ENCODE measurements at regions not wholly inside any gene's neighbourhood (a gene's known extent, or its start where the extent isn't known, plus 50 kb on each side); places are given as distances from the start of the nearest gene placed in this dataset.

DNA sequence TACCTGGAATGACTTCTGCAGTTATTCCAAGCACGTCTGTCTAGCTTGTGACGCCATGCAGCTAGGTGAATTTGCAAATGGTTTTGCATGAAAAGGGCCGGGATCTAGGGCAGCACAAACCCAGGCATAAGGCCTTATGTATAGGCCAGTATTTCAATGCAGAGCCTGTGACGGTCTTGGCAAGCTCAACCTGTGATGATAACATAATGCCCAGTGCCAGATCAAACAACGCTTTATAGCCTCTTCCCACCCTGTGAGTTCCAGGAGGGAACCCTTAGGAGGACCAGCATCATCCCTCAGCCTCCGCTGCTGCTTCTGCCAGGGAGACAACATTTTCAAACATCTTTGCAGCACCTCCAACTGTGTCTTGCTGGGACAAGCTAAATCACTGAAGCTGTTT, 390.7 kb downstream of the INHBA start:
- Histone ChIP-seq H3K27ac (ENCODE audit: low read length) (no peak overlapping the region), H2AFZ (ENCODE audit: low read length) (no peak overlapping the region), H3K4me1 (ENCODE audit: low read length) (no peaks in the 10 kb centered on the region), H3K27me3 (ENCODE audit: low read length) (no peaks in the 10 kb centered on the region), H3K79me2 (ENCODE audit: low read length) (no peaks in the 10 kb centered on the region), H3K9me2 (replicated peaks; ENCODE audit: insufficient read depth, low read length) (no peaks in the 10 kb centered on the region), H3K4me3 (ENCODE audit: low read length) (no peak overlapping the region), H3K4me2 (ENCODE audit: low read depth, low read length, poor library complexity, severe bottlenecking) (no peak overlapping the region), H3K9me3 (ENCODE audit: low read length) (no peaks in the 10 kb centered on the region), H3K36me3 (ENCODE audit: insufficient read depth, low read length) (no peaks in the 10 kb centered on the region), H4K20me1 (ENCODE audit: insufficient read depth, low read depth, low read length) (no peaks in the 10 kb centered on the region), H3K9ac (ENCODE audit: low read length) (no peak overlapping the region)
- DNase-seq = no peak

DNA sequence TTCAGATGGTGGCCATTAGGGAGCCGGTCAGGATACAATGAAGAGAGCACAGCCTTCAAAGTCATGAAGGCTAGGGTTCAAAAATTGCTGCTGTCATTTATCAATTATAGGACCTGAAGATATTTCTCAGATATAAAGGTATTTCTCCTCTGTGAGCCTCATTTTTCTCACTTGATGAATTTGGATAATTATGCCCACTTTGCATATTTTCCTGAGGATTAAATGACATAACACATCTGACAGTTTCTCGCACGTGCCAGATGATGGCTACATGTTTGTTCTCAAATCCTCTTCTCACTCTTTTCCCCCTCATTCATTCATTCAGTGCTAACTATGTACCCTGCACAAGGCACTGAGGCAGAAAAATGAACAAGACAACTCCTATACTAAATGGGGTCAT, 391.6 kb downstream of the INHBA start:
- Histone ChIP-seq H3K9ac (ENCODE audit: low read length) (no peak overlapping the region), H3K9me2 (replicated peaks; ENCODE audit: insufficient read depth, low read length) (no peaks in the 10 kb centered on the region), H3K36me3 (ENCODE audit: insufficient read depth, low read length) (no peaks in the 10 kb centered on the region), H3K27me3 (ENCODE audit: low read length) (no peaks in the 10 kb centered on the region), H2AFZ (ENCODE audit: low read length) (no peak overlapping the region), H4K20me1 (ENCODE audit: insufficient read depth, low read depth, low read length) (no peaks in the 10 kb centered on the region), H3K4me2 (ENCODE audit: low read depth, low read length, poor library complexity, severe bottlenecking) (no peak overlapping the region), H3K79me2 (ENCODE audit: low read length) (no peaks in the 10 kb centered on the region), H3K4me1 (ENCODE audit: low read length) (no peaks in the 10 kb centered on the region), H3K9me3 (ENCODE audit: low read length) (no peaks in the 10 kb centered on the region), H3K4me3 (ENCODE audit: low read length) (no peak overlapping the region), H3K27ac (ENCODE audit: low read length) (no peak overlapping the region)
- no peak for DNase-seq

DNA sequence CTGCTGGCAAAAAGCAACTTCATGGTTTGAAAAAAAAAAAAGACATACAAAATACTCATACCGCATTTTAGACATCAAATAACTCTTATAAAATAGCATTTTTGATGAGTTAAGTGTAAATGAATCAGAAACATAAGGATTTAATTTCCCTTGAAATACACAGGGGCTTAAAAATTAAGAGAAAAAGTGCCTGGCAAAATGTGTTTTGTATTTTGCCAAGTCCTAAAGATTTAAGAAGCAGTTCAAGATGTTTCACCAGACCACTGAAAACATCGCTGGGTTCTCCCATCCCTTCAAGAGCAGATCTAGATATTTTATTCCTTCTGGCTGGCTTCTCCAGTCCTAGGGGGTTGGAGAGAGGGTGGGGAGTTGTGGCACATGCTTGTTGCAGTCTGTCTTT, 396.4 kb downstream of the INHBA start:
- Histone ChIP-seq H3K4me1 (ENCODE audit: low read length) (no peaks in the 10 kb centered on the region), H3K9ac (ENCODE audit: low read length) (no peak overlapping the region), H4K20me1 (ENCODE audit: insufficient read depth, low read depth, low read length) (no peaks in the 10 kb centered on the region), H2AFZ (ENCODE audit: low read length) (no peak overlapping the region), H3K79me2 (ENCODE audit: low read length) (no peaks in the 10 kb centered on the region), H3K27ac (ENCODE audit: low read length) (no peak overlapping the region), H3K9me3 (ENCODE audit: low read length) (no peaks in the 10 kb centered on the region), H3K4me3 (ENCODE audit: low read length) (no peak overlapping the region), H3K9me2 (replicated peaks; ENCODE audit: insufficient read depth, low read length) (no peaks in the 10 kb centered on the region), H3K36me3 (ENCODE audit: insufficient read depth, low read length) (no peaks in the 10 kb centered on the region), H3K4me2 (ENCODE audit: low read depth, low read length, poor library complexity, severe bottlenecking) (no peak overlapping the region), H3K27me3 (ENCODE audit: low read length) (no peaks in the 10 kb centered on the region)
- DNase-seq = no peak

DNA sequence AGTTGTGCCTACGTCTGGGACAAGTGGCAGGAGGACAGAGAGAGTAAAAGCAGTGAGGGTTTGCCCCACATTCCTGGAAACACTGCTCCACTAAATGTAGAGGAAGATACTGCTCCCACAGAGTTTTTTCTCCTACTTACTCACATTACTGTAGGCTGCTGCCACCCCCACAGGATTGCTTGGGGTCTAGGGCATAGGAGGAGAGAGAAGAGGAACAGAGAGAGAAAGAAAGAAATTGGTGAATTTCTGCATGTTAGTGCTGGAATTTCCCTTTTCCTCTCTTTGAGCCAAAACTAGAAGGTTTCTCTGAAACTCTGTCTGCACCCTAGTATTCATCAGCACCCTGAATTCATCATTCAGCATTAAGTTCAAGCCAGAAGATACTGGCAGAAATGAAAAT, 397.9 kb downstream of the INHBA start:
- Histone ChIP-seq H3K9ac (ENCODE audit: low read length) (no peak overlapping the region), H3K27me3 (ENCODE audit: low read length) (no peaks in the 10 kb centered on the region), H3K9me2 (replicated peaks; ENCODE audit: insufficient read depth, low read length) (no peaks in the 10 kb centered on the region), H3K36me3 (ENCODE audit: insufficient read depth, low read length) (no peaks in the 10 kb centered on the region), H2AFZ (ENCODE audit: low read length) (no peak overlapping the region), H3K4me3 (ENCODE audit: low read length) (no peak overlapping the region), H3K9me3 (ENCODE audit: low read length) (no peaks in the 10 kb centered on the region), H3K4me1 (ENCODE audit: low read length) (no peaks in the 10 kb centered on the region), H3K79me2 (ENCODE audit: low read length) (no peaks in the 10 kb centered on the region), H4K20me1 (ENCODE audit: insufficient read depth, low read depth, low read length) (no peaks in the 10 kb centered on the region), H3K27ac (ENCODE audit: low read length) (no peak overlapping the region), H3K4me2 (ENCODE audit: low read depth, low read length, poor library complexity, severe bottlenecking) (no peak overlapping the region)
- no peak for DNase-seq

DNA sequence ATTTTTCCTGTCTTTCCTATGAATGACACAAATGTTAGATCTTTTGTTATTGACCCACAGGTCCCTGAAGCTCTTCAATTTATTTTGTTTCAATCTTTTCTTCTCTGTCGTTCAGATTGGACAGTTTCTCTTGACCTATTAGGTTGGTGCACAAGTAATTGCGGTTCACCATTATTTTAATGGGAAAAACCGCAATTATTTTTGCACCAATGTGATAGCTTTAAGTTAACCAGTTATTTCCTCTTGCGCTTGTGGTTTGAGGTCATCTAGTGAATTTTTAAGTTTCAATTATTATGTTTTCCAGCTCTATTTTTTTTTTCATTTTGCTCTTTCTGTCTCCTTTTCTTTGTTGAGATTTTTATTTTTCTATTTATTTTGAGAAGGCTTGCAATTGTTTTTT, 399.2 kb downstream of the INHBA start:
- H3K9ac ChIP-seq (ENCODE audit: low read length) = no peak overlapping the region
- no peak overlapping the region for H3K27ac ChIP-seq (ENCODE audit: low read length)
- H3K79me2 ChIP-seq (ENCODE audit: low read length) = no peaks in the 10 kb centered on the region
- H3K4me3 ChIP-seq (ENCODE audit: low read length) = no peak overlapping the region
- H3K36me3 ChIP-seq (ENCODE audit: insufficient read depth, low read length) = no peaks in the 10 kb centered on the region
- H3K4me1 ChIP-seq (ENCODE audit: low read length) = no peaks in the 10 kb centered on the region
- H3K27me3 ChIP-seq (ENCODE audit: low read length) = no peaks in the 10 kb centered on the region
- DNase-seq = no peak
- H4K20me1 ChIP-seq (ENCODE audit: insufficient read depth, low read depth, low read length) = no peaks in the 10 kb centered on the region
- no peaks in the 10 kb centered on the region for H3K9me2 ChIP-seq (replicated peaks; ENCODE audit: insufficient read depth, low read length)
- no peak overlapping the region for H3K4me2 ChIP-seq (ENCODE audit: low read depth, low read length, poor library complexity, severe bottlenecking)
- H3K9me3 ChIP-seq (ENCODE audit: low read length) = no peaks in the 10 kb centered on the region
- no peak overlapping the region for H2AFZ ChIP-seq (ENCODE audit: low read length)

DNA sequence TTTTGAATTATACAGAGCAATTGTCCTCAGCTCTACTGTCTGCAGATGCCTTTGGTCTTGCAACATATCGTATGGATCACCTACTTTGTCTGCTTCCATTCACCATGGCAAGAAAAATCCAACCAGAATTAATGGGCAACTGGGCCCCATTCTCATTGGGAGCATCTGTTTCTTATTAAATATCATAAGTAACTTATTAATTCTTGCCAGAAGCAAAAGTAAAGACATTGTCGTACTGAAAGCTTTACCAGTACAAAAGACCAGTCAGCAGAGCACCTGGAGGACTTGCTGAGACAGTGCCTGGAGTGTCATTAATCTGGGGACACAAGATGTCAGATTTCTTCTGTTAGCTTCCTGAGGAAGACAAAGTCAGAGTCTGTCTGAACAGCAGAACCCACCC, 404.5 kb downstream of the INHBA start:
- Histone ChIP-seq H2AFZ (ENCODE audit: low read length) (no peak overlapping the region), H3K9ac (ENCODE audit: low read length) (no peak overlapping the region), H3K27me3 (ENCODE audit: low read length) (no peaks in the 10 kb centered on the region), H3K27ac (ENCODE audit: low read length) (no peak overlapping the region), H3K4me2 (ENCODE audit: low read depth, low read length, poor library complexity, severe bottlenecking) (no peak overlapping the region), H3K79me2 (ENCODE audit: low read length) (no peaks in the 10 kb centered on the region), H4K20me1 (ENCODE audit: insufficient read depth, low read depth, low read length) (no peaks in the 10 kb centered on the region), H3K4me3 (ENCODE audit: low read length) (no peak overlapping the region), H3K9me3 (ENCODE audit: low read length) (no peaks in the 10 kb centered on the region), H3K9me2 (replicated peaks; ENCODE audit: insufficient read depth, low read length) (no peaks in the 10 kb centered on the region), H3K4me1 (ENCODE audit: low read length) (no peaks in the 10 kb centered on the region), H3K36me3 (ENCODE audit: insufficient read depth, low read length) (no peaks in the 10 kb centered on the region)
- no peak for DNase-seq

DNA sequence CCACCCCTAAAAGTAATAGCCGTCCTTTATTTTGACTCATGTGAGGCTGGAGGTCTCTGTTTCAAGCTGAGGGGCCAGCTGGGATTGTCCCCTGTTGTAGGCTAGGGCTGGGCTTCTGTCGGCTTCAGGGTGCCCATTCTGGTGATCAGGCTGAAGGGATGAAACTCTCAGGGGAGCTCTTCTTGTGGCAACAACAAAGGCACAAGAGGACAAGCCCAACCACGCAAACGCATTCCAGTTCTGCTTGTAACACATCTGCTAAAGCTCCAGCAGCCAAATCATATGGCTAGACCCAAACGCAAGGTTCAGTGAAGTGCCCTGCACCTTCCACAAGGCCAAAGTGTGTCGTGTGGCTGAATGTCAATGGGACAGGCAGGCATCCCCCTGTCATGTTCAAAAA, 405.7 kb downstream of the INHBA start:
- H3K79me2 ChIP-seq (ENCODE audit: low read length) = no peaks in the 10 kb centered on the region
- H4K20me1 ChIP-seq (ENCODE audit: insufficient read depth, low read depth, low read length) = no peaks in the 10 kb centered on the region
- no peaks in the 10 kb centered on the region for H3K4me1 ChIP-seq (ENCODE audit: low read length)
- H3K27ac ChIP-seq (ENCODE audit: low read length) = no peak overlapping the region
- DNase-seq = no peak
- no peak overlapping the region for H2AFZ ChIP-seq (ENCODE audit: low read length)
- no peaks in the 10 kb centered on the region for H3K36me3 ChIP-seq (ENCODE audit: insufficient read depth, low read length)
- H3K4me2 ChIP-seq (ENCODE audit: low read depth, low read length, poor library complexity, severe bottlenecking) = no peak overlapping the region
- H3K4me3 ChIP-seq (ENCODE audit: low read length) = no peak overlapping the region
- no peaks in the 10 kb centered on the region for H3K27me3 ChIP-seq (ENCODE audit: low read length)
- H3K9me2 ChIP-seq (replicated peaks; ENCODE audit: insufficient read depth, low read length) = no peaks in the 10 kb centered on the region
- H3K9me3 ChIP-seq (ENCODE audit: low read length) = no peaks in the 10 kb centered on the region
- no peak overlapping the region for H3K9ac ChIP-seq (ENCODE audit: low read length)

DNA sequence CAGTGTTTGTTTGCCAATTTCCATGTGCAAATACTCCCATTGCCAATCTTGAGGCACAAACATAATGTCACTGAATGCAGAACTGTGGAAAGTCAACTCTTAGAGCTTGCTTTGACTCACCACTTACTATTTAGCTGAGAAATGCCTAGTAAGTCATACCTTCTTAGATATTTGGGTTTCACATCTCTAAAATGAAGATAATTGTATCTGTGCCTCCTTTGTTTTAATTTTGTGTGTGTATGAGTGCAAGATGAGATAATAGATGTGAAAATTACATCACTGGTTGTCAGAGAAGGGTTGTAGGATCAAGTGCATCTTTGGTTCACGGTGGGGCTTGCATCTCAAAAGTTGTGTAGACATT, 407.5 kb downstream of the INHBA start:
- H3K27me3 ChIP-seq (ENCODE audit: low read length) = no peaks in the 10 kb centered on the region
- no peak overlapping the region for H2AFZ ChIP-seq (ENCODE audit: low read length)
- H3K4me1 ChIP-seq (ENCODE audit: low read length) = no peaks in the 10 kb centered on the region
- H3K79me2 ChIP-seq (ENCODE audit: low read length) = no peaks in the 10 kb centered on the region
- no peaks in the 10 kb centered on the region for H3K9me3 ChIP-seq (ENCODE audit: low read length)
- H3K9me2 ChIP-seq (replicated peaks; ENCODE audit: insufficient read depth, low read length) = no peaks in the 10 kb centered on the region
- H3K4me2 ChIP-seq (ENCODE audit: low read depth, low read length, poor library complexity, severe bottlenecking) = no peak overlapping the region
- no peak overlapping the region for H3K4me3 ChIP-seq (ENCODE audit: low read length)
- no peak overlapping the region for H3K9ac ChIP-seq (ENCODE audit: low read length)
- no peak for DNase-seq
- H3K36me3 ChIP-seq (ENCODE audit: insufficient read depth, low read length) = no peaks in the 10 kb centered on the region
- H4K20me1 ChIP-seq (ENCODE audit: insufficient read depth, low read depth, low read length) = no peaks in the 10 kb centered on the region
- no peak overlapping the region for H3K27ac ChIP-seq (ENCODE audit: low read length)
